ENCODE measurements at regions not wholly inside any gene's neighbourhood (a gene's known extent, or its start where the extent isn't known, plus 50 kb on each side); places are given as distances from the start of the nearest gene placed in this dataset.
A peak's percentile ranks its signal among the peaks of the same experiment; 100 is the strongest.

DNA sequence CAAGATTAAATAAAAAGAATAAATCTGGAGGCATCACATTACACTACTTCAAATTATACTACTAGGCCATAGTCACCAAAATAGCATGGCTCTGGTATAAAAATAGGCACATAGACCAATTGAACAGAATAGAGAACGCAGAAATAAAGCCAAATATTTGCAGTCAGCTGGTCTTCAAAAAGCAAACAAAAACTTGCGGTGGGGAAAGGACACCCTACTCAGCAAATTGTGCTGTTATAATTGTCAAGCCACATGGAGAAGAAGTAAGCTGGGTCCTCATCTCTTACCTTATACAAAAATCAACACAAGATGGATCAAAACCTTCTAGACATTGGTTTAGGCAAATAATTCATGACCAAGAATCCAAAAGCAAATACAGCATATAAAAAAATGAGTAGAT, 259.2 kb upstream of the SLITRK3 start:
- Histone ChIP-seq H3K27me3 (replicated peaks; ENCODE audit: insufficient read depth, low read length) (no peaks in the 10 kb centered on the region), H3F3A (ENCODE audit: insufficient read depth, low read length) (no peaks in the 10 kb centered on the region), H4K20me1 (ENCODE audit: insufficient read depth, low read length) (no peaks in the 10 kb centered on the region), H3K27ac (ENCODE audit: low read length) (no peak overlapping the region), H3K4me3 (ENCODE audit: low read length) (no peak overlapping the region), H3K9ac (ENCODE audit: low read length) (no peak overlapping the region), H3K9me3 (replicated peaks; ENCODE audit: insufficient read depth, low read length) (no peaks in the 10 kb centered on the region), H3K9me2 (replicated peaks; ENCODE audit: insufficient read depth, low read length) (no peaks in the 10 kb centered on the region), H3K4me1 (ENCODE audit: low read length) (no peaks in the 10 kb centered on the region), H3K4me2 (ENCODE audit: low read depth, low read length) (no peak overlapping the region), H2AFZ (ENCODE audit: low read length) (no peak overlapping the region), H3K36me3 (replicated peaks; ENCODE audit: insufficient read depth, low read length) (no peaks in the 10 kb centered on the region), H3K79me2 (ENCODE audit: low read length) (no peaks in the 10 kb centered on the region)
- DNase-seq, result peak; percentile 53
- TF ChIP-seq EZH2phosphoT487 (IDR thresholded peaks at IDR 0.05; ENCODE audit: low read length), result no peak
- TF ChIP-seq, protein P1, sequence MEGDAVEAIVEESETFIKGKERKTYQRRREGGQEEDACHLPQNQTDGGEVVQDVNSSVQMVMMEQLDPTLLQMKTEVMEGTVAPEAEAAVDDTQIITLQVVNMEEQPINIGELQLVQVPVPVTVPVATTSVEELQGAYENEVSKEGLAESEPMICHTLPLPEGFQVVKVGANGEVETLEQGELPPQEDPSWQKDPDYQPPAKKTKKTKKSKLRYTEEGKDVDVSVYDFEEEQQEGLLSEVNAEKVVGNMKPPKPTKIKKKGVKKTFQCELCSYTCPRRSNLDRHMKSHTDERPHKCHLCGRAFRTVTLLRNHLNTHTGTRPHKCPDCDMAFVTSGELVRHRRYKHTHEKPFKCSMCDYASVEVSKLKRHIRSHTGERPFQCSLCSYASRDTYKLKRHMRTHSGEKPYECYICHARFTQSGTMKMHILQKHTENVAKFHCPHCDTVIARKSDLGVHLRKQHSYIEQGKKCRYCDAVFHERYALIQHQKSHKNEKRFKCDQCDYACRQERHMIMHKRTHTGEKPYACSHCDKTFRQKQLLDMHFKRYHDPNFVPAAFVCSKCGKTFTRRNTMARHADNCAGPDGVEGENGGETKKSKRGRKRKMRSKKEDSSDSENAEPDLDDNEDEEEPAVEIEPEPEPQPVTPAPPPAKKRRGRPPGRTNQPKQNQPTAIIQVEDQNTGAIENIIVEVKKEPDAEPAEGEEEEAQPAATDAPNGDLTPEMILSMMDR (IDR thresholded peaks at IDR 0.05; ENCODE audit: low read length), result no peak
- no peak for TF ChIP-seq EZH2 (optimal IDR thresholded peaks at IDR 0.05; ENCODE audit: low read depth, low read length)

DNA sequence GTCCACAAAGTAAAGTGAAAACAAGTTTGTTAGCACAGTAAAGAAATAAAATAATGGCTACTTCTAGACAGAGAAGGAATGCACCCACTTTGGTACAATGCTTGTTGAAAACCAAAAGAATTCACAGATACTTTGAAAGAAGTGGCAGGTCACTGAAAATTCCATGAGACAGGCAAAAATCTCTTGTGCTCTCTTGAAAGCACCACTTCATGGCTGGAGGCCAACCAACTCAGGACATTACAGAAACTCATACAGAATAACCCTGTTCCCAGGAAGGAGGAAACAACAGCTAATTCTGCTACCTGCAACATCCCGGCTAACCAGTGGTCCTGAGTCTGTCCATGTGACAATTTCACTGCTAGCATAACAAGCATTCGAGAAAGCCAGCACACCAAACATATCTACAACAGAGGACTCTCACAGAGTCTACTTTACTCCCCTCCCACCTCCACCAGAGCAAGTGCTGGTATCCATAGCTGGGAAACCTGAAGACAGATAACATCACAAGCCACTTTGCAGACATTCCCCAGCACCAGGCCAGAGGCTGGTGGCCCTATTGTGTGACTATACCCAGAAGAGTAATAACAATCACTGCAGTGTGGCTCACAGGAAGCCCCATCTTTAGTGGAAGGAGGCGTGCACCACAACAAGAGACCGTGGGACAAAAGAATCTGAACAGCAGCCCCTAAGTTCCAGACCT, 255.3 kb upstream of the SLITRK3 start:
- H3K9me3 ChIP-seq (replicated peaks; ENCODE audit: insufficient read depth, low read length), result no peaks in the 10 kb centered on the region
- no peaks in the 10 kb centered on the region for H3K79me2 ChIP-seq (ENCODE audit: low read length)
- TF ChIP-seq EZH2 (optimal IDR thresholded peaks at IDR 0.05; ENCODE audit: low read depth, low read length), result no peak
- TF ChIP-seq, protein P1 (IDR thresholded peaks at IDR 0.05; ENCODE audit: low read length), result no peak
- no peak for TF ChIP-seq EZH2phosphoT487 (IDR thresholded peaks at IDR 0.05; ENCODE audit: low read length)
- DNase-seq, result no peak
- H3K27me3 ChIP-seq (replicated peaks; ENCODE audit: insufficient read depth, low read length), result no peaks in the 10 kb centered on the region
- no peaks in the 10 kb centered on the region for H3K9me2 ChIP-seq (replicated peaks; ENCODE audit: insufficient read depth, low read length)
- no peaks in the 10 kb centered on the region for H3K4me1 ChIP-seq (ENCODE audit: low read length)
- no peaks in the 10 kb centered on the region for H3F3A ChIP-seq (ENCODE audit: insufficient read depth, low read length)
- no peak overlapping the region for H3K9ac ChIP-seq (ENCODE audit: low read length)
- no peak overlapping the region for H3K4me3 ChIP-seq (ENCODE audit: low read length)
- no peaks in the 10 kb centered on the region for H4K20me1 ChIP-seq (ENCODE audit: insufficient read depth, low read length)
- no peaks in the 10 kb centered on the region for H3K36me3 ChIP-seq (replicated peaks; ENCODE audit: insufficient read depth, low read length)
- H3K4me2 ChIP-seq (ENCODE audit: low read depth, low read length), result no peak overlapping the region
- H3K27ac ChIP-seq (ENCODE audit: low read length), result no peak overlapping the region
- no peak overlapping the region for H2AFZ ChIP-seq (ENCODE audit: low read length)

DNA sequence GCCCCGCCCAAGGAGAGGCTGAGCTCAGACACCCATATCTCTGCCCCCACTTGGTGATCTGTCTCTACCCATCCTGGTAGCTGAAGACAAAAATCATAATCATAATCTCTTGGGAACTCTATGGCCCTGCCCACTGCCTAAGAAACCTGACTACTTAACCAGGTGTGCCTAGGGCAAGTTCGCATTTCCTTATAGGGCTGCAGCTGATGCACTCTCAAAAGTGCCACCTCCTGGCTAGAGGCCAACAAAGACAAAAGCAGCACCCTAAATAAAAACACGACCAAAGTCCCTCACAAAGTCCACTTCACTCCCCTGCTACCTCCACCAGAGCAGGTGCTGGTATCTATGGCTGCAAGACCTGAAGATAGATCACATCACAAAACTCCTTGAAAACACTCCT, 250.4 kb upstream of the SLITRK3 start:
- Histone ChIP-seq H2AFZ (ENCODE audit: low read length) (0 out of 2 replicates have a peak overlapping the region, but pooled peaks have one; percentile 3), H3K4me2 (ENCODE audit: low read depth, low read length) (no peak overlapping the region)
- DNase-seq, result peak; percentile 79

More for the DNA sequence above, 250.4 kb upstream of the SLITRK3 start:
- Histone ChIP-seq H3K27ac (ENCODE audit: low read length) (no peak overlapping the region), H3K36me3 (replicated peaks; ENCODE audit: insufficient read depth, low read length) (no peaks in the 10 kb centered on the region), H3K27me3 (replicated peaks; ENCODE audit: insufficient read depth, low read length) (no peaks in the 10 kb centered on the region), H3K9me2 (replicated peaks; ENCODE audit: insufficient read depth, low read length) (no peaks in the 10 kb centered on the region), H4K20me1 (ENCODE audit: insufficient read depth, low read length) (no peaks in the 10 kb centered on the region), H3K9ac (ENCODE audit: low read length) (no peak overlapping the region), H3K9me3 (replicated peaks; ENCODE audit: insufficient read depth, low read length) (no peaks in the 10 kb centered on the region), H3K79me2 (ENCODE audit: low read length) (no peaks in the 10 kb centered on the region), H3K4me3 (ENCODE audit: low read length) (no peak overlapping the region), H3F3A (ENCODE audit: insufficient read depth, low read length) (no peaks in the 10 kb centered on the region), H3K4me1 (ENCODE audit: low read length) (peaks cover 5% of the 10 kb centered on the region; the same call in 1 of the 2 replicates)
- TF ChIP-seq EZH2 (optimal IDR thresholded peaks at IDR 0.05; ENCODE audit: low read depth, low read length), result no peak
- TF ChIP-seq, protein P1 (IDR thresholded peaks at IDR 0.05; ENCODE audit: low read length), result no peak
- TF ChIP-seq EZH2phosphoT487 (IDR thresholded peaks at IDR 0.05; ENCODE audit: low read length), result no peak

Measured in MM.1S (cell line).